Nephron (organoid): ENCODE measurements at regions not wholly inside any gene's neighbourhood (a gene's known extent, or its start where the extent isn't known, plus 50 kb on each side); places are given as distances from the start of the nearest gene placed in this dataset.
"Not testable (repeated sequence)": the region's sequence is repeated elsewhere in the genome, so short reads cannot be mapped to it uniquely, and the experiment has no call there.

ENCODE experiments used
- H3K27ac Mint-ChIP-seq, 3 experiments: 2 replicates each; pipeline ENCODE4 v1.8.0; 2020; ENCODE audit warnings: mixed read lengths in 3 of 3, mild to moderate bottlenecking in 2 of 3, moderate library complexity in 1 of 3
- H3K27me3 Mint-ChIP-seq: 2 replicates; pipeline ENCODE4 v1.8.0; 2021; ENCODE audit warnings: low read depth, mild to moderate bottlenecking, moderate library complexity, mixed read lengths
- H3K36me3 Mint-ChIP-seq: 2 replicates; pipeline ENCODE4 v1.8.0; 2020; ENCODE audit warnings: low read depth, mixed read lengths
- H3K4me1 Mint-ChIP-seq: 2 replicates; pipeline ENCODE4 v1.8.0; 2020; ENCODE audit warnings: mixed read lengths
- H3K4me3 Mint-ChIP-seq, 3 experiments: 2 replicates each; pipeline ENCODE4 v1.8.0; 2020; ENCODE audit warnings: mild to moderate bottlenecking in 3 of 3, mixed read lengths in 3 of 3, moderate library complexity in 2 of 3
- H3K9me3 Mint-ChIP-seq: 2 replicates; pipeline ENCODE4 v1.8.0; 2020; ENCODE audit warnings: mixed read lengths
- TF ChIP-seq, protein P1 (sequence below), 3 experiments: fragments of 200-600 bp; sonication (generic); IDR thresholded peaks; one replicate each; pipeline ENCODE4 v1.5.0; 2021; ENCODE audit warnings: antibody characterized with exemption in 3 of 3; ENCODE audit not compliant: unreplicated experiment in 3 of 3

DNA sequence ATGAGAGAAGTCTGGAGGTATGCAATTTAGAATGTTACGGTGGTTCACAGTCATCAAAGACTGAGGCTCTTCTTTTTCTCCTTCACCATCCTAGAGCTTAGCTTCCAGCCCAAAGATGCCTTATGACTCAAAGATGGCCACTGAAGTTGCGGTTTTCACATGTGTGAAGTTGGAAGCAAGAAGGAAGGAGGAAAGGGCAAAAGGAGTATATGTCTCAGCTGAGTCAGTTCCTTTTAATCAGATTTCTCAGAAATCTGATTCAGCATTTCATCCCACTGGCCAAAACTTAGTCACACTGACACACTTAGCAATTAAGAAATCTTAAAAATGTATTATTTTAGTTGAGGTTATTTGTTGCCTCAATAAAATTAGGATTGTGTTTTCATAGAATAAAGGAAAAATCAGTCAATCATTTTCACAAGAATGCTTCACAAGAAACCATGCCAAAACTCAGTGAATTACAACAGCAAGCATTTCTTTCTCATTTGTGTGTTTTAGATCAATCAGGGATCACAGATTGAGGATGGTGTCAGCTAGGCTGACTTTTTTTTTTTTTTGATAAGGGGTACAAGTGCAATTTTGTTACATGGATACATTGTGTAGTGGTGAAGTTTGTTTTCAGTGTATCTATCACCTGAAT is 211.1 kb upstream of the GADL1 start:
- H3K4me1 Mint-ChIP-seq: peaks cover 17% of the 10 kb centered on the region
- H3K27me3 Mint-ChIP-seq: no peaks in the 10 kb centered on the region
- H3K36me3 Mint-ChIP-seq: no peaks in the 10 kb centered on the region
- H3K27ac Mint-ChIP-seq: no peak overlapping the region
- H3K4me3 Mint-ChIP-seq: no peak overlapping the region
- TF ChIP-seq, protein P1, sequence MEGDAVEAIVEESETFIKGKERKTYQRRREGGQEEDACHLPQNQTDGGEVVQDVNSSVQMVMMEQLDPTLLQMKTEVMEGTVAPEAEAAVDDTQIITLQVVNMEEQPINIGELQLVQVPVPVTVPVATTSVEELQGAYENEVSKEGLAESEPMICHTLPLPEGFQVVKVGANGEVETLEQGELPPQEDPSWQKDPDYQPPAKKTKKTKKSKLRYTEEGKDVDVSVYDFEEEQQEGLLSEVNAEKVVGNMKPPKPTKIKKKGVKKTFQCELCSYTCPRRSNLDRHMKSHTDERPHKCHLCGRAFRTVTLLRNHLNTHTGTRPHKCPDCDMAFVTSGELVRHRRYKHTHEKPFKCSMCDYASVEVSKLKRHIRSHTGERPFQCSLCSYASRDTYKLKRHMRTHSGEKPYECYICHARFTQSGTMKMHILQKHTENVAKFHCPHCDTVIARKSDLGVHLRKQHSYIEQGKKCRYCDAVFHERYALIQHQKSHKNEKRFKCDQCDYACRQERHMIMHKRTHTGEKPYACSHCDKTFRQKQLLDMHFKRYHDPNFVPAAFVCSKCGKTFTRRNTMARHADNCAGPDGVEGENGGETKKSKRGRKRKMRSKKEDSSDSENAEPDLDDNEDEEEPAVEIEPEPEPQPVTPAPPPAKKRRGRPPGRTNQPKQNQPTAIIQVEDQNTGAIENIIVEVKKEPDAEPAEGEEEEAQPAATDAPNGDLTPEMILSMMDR (IDR thresholded peaks at IDR 0.05; ENCODE audit: unreplicated experiment in 3 of 3): no peak
- peaks cover 8% of the 10 kb centered on the region for H3K9me3 Mint-ChIP-seq

DNA sequence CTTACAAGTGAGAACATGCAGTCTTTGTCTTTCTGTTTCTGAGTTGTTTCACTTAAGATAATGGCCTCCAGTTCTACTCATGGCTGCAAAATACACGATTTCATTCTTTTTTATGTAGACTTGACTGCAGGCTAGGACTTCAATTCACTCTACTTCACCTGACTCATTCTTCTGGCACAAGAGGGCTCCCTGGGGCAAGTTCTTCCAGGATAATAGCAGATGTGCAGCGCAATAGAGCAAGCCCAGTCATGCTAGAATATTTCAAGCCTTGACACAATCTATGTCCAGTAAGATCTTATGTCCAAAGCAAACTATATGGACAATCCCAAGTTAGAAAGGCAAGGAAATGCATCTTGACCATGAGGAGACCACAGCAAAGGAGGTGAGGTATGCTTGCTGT is 211.7 kb upstream of the GADL1 start:
- Mint-ChIP-seq H3K27me3 (no peaks in the 10 kb centered on the region), H3K27ac (no peak overlapping the region), H3K36me3 (no peaks in the 10 kb centered on the region), H3K4me3 (no peak overlapping the region), H3K4me1 (peaks cover 14% of the 10 kb centered on the region), H3K9me3 (peaks cover 8% of the 10 kb centered on the region)
- TF ChIP-seq, protein P1 (IDR thresholded peaks at IDR 0.05; ENCODE audit: unreplicated experiment in 3 of 3): no peak

DNA sequence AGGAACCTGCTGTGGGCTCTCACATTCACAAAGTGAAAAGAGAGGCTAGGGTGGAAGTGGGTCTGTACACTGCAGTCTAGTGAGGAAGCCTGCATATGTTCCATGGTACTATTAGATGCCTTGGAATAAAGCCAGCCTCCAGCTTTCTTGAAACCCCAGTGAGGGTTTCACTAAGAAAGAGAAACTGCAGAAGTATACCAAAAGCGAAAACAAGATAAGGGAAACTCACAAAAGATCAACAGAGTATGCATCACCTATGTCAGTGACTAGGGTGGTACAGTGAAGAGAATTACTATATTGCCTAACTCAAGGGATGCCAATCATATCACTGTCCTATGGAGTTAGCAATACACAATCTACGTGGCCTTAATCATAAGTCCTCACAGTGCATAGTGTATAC is 212.5 kb upstream of the GADL1 start:
- TF ChIP-seq, protein P1 (IDR thresholded peaks at IDR 0.05; ENCODE audit: unreplicated experiment in 3 of 3): no peak
- Mint-ChIP-seq H3K27me3 (no peaks in the 10 kb centered on the region), H3K27ac (no peak overlapping the region), H3K4me3 (no peak overlapping the region), H3K36me3 (no peaks in the 10 kb centered on the region), H3K4me1 (peaks cover 6% of the 10 kb centered on the region), H3K9me3 (peaks cover 8% of the 10 kb centered on the region)

DNA sequence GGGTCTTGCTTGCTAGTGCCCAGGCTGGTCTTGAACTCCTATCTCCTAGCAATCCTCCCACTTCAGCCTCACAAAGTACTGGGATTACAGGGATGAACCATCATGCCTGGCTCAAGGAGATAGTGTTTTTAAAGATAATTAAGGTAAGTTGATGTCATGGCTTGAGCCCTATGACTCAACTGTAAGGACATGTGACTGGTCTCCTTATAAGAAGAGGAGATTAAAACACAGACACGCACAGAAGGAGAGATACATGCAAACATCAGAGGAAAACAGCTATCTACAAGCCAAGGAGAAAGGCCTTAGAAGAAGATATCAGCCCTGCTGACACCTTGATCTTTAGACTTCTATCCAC is 220.4 kb upstream of the GADL1 start:
- TF ChIP-seq, protein P1 (IDR thresholded peaks at IDR 0.05; ENCODE audit: unreplicated experiment in 3 of 3): no peak
- Mint-ChIP-seq H3K36me3 (no peaks in the 10 kb centered on the region), H3K4me1 (no peaks in the 10 kb centered on the region)

DNA sequence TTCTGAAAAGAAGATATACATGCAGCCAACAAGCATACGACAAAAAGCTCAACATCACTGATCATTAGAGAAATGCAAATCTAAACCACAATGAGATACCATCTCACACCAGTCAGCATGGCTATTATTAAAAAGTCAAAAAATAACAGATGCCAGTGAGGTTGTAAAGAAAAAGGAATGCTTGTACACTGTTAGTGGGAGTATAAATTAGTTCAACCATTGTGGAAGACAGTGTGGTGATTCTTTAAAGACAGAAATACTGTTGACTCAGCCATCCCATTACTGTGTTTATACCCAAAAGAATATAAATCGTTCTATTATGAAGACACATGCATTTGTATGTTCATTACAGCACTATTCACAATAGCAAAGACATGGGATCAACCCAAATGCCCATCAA is 221.1 kb upstream of the GADL1 start:
- not testable (repeated sequence) for H3K36me3 Mint-ChIP-seq, H3K4me1 Mint-ChIP-seq, H3K4me3 Mint-ChIP-seq, H3K27ac Mint-ChIP-seq, H3K27me3 Mint-ChIP-seq
- peaks cover 16% of the 10 kb centered on the region for H3K9me3 Mint-ChIP-seq

More for the DNA sequence above, 220.4 kb upstream of the GADL1 start:
- Mint-ChIP-seq H3K27ac (no peak overlapping the region), H3K4me3 (no peak overlapping the region), H3K27me3 (no peaks in the 10 kb centered on the region), H3K9me3 (peaks cover 16% of the 10 kb centered on the region)

DNA sequence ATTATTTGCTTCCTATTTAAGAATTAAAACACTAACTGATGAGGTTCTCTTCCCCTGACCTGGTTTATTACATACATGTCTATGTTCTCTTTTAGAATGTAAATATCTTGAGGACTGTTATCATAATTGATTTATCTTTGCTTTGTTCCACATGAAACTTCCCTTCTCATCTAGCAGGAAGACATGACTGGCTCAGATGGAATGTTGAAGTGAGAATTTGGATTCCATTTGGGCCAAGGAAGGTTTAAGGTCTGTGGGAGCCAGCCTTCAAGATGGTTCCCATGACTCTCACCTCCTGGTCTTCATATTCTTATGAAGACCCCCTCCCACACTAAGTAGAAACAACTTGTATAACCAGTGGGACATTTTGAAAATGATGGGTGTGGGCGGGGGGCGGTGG is 222.2 kb upstream of the GADL1 start:
- H3K27ac Mint-ChIP-seq: no peak overlapping the region
- no peaks in the 10 kb centered on the region for H3K4me1 Mint-ChIP-seq
- H3K27me3 Mint-ChIP-seq: no peaks in the 10 kb centered on the region
- TF ChIP-seq, protein P1 (IDR thresholded peaks at IDR 0.05; ENCODE audit: unreplicated experiment in 3 of 3): no peak
- H3K36me3 Mint-ChIP-seq: no peaks in the 10 kb centered on the region
- peaks cover 16% of the 10 kb centered on the region for H3K9me3 Mint-ChIP-seq
- no peak overlapping the region for H3K4me3 Mint-ChIP-seq
